CD8-positive, alpha-beta memory T cell (primary cell): ENCODE measurements at regions not wholly inside any gene's neighbourhood (a gene's known extent, or its start where the extent isn't known, plus 50 kb on each side); places are given as distances from the start of the nearest gene placed in this dataset.

Source experiments
- CTCF ChIA-PET: fragments of 350-600 bp; sonication (Branson Sonifier 250); formaldehyde crosslinking; loops from one replicate; lab custom pipeline; 2021; ENCODE audit warnings: antibody characterized with exemption; lab: Charles Lee
- POLR2A ChIA-PET: fragments of 350-600 bp; sonication (Branson Sonifier 250); formaldehyde crosslinking; loops from one replicate; lab custom pipeline; 2021; ENCODE audit warnings: antibody characterized with exemption; lab: Charles Lee
- DNase-seq, 5 donors: peaks; one replicate each; pipeline versions ENCODE4 v3.0.0 to v3.0.0-alpha.2; 2020 to 2022; ENCODE audit warnings: mixed read lengths in 1 of 5
- H3K27ac ChIP-seq: one replicate; pipeline ENCODE4 v1.7.0; 2013; ENCODE audit warnings: low read depth, mild to moderate bottlenecking, low read length, moderate library complexity
- H3K27me3 ChIP-seq: 2 replicates; pipeline ENCODE4 v1.7.0; 2013; ENCODE audit warnings: low read length, mild to moderate bottlenecking; ENCODE audit not compliant: insufficient read depth, poor library complexity, severe bottlenecking
- H3K36me3 ChIP-seq: 2 replicates; pipeline ENCODE4 v1.7.0; 2013; ENCODE audit warnings: mild to moderate bottlenecking, low read length, moderate library complexity; ENCODE audit not compliant: insufficient read depth
- H3K4me1 ChIP-seq: 2 replicates; pipeline ENCODE4 v1.7.0; 2013; ENCODE audit warnings: mild to moderate bottlenecking, low read length, moderate library complexity; ENCODE audit not compliant: insufficient read depth
- H3K4me3 ChIP-seq: 2 replicates; pipeline ENCODE4 v1.7.0; 2013; ENCODE audit warnings: mild to moderate bottlenecking, low read length
- H3K9me3 ChIP-seq: 2 replicates; pipeline ENCODE4 v1.7.0; 2013; ENCODE audit warnings: mild to moderate bottlenecking, low read length
- H3K27ac Mint-ChIP-seq, 8 donors: one replicate each; pipeline ENCODE4 v1.8.0; 2020 to 2021; ENCODE audit warnings: mixed read lengths in 8 of 8, mild to moderate bottlenecking in 6 of 8, inconsistent platforms in 3 of 8, moderate library complexity in 3 of 8
- H3K27me3 Mint-ChIP-seq, 2 donors: one replicate each; pipeline ENCODE4 v1.8.0; 2020 to 2021; ENCODE audit warnings: mixed read lengths in 2 of 2, mild to moderate bottlenecking in 1 of 2, moderate library complexity in 1 of 2
- H3K36me3 Mint-ChIP-seq, 3 donors: one replicate each; pipeline ENCODE4 v1.8.0; 2020 to 2021; ENCODE audit warnings: mixed read lengths in 3 of 3, inconsistent platforms in 1 of 3, mild to moderate bottlenecking in 1 of 3
- H3K4me1 Mint-ChIP-seq, 3 donors: one replicate each; pipeline ENCODE4 v1.8.0; 2020 to 2021; ENCODE audit warnings: mixed read lengths in 3 of 3, inconsistent platforms in 1 of 3, mild to moderate bottlenecking in 1 of 3
- H3K4me3 Mint-ChIP-seq, 7 donors: one replicate each; pipeline ENCODE4 v1.8.0; 2020 to 2021; ENCODE audit warnings: mixed read lengths in 7 of 7, mild to moderate bottlenecking in 6 of 7, moderate library complexity in 4 of 7, inconsistent platforms in 2 of 7
- H3K9me3 Mint-ChIP-seq, 5 donors: one replicate each; pipeline ENCODE4 v1.8.0; 2020 to 2022; ENCODE audit warnings: mixed read lengths in 5 of 5, mild to moderate bottlenecking in 3 of 5, moderate library complexity in 2 of 5, inconsistent platforms in 1 of 5

DNA sequence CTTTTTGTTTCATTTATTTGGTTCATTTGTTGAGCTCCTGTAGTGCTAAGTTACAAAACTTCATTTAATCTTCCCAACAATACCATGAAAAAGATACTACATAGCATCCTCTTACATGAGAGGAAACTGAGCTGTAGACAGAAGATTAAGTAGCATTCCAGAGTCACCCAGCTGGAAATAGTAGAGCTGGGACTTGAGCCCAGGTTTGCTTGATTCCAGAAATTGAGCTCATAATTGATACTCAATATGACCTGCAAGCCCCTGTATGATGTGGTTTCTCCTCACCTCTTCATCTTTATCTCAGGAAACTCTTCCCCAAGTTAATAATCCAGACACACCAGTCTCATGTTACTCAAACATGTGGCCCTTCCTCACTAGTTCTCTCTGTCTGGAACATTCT is 87.0 kb upstream of the DAAM1 start:
- no peaks in the 10 kb centered on the region for H3K36me3 ChIP-seq
- no peaks in the 10 kb centered on the region for H3K36me3 Mint-ChIP-seq

GRCh38 chr14:59103396-59103795 is 85.1 kb upstream of the DAAM1 start:
- H3K9me3 ChIP-seq = no peaks in the 10 kb centered on the region
- POLR2A ChIA-PET = no interaction called here
- no peaks in the 10 kb centered on the region for H3K4me1 ChIP-seq
- Mint-ChIP-seq H3K36me3 (no peaks in the 10 kb centered on the region), H3K4me1 (no peaks in the 10 kb centered on the region), H3K9me3 (peaks cover 0 to 3% (median 0%) of the 10 kb centered on the region in 5 donors), H3K27me3 (peaks cover 17 to 38% of the 10 kb centered on the region in 2 donors), H3K4me3 (no peak overlapping the region), H3K27ac (no peak overlapping the region)
- no peak for DNase-seq
- H3K36me3 ChIP-seq = no peaks in the 10 kb centered on the region
- no peaks in the 10 kb centered on the region for H3K27me3 ChIP-seq
- H3K4me3 ChIP-seq = no peak overlapping the region
- no peak overlapping the region for H3K27ac ChIP-seq
- CTCF ChIA-PET = no interaction called here

More for the DNA sequence above, 87.0 kb upstream of the DAAM1 start:
- no peaks in the 10 kb centered on the region for H3K27me3 ChIP-seq
- H3K4me1 ChIP-seq = no peaks in the 10 kb centered on the region
- POLR2A ChIA-PET = no interaction called here
- H3K27ac ChIP-seq = no peak overlapping the region
- no peak overlapping the region for H3K4me3 ChIP-seq
- Mint-ChIP-seq H3K4me3 (no peak overlapping the region), H3K27ac (no peak overlapping the region), H3K4me1 (no peaks in the 10 kb centered on the region), H3K27me3 (peaks cover 9 to 25% of the 10 kb centered on the region in 2 donors), H3K9me3 (no peaks in the 10 kb centered on the region)
- H3K9me3 ChIP-seq = no peaks in the 10 kb centered on the region
- CTCF ChIA-PET = no interaction called here
- DNase-seq = no peak

GRCh38 chr14:59107819-59108218 is 80.6 kb upstream of the DAAM1 start:
- H3K27me3 Mint-ChIP-seq = peaks cover 16 to 42% of the 10 kb centered on the region in 2 donors
- no peaks in the 10 kb centered on the region for H3K4me1 ChIP-seq
- H3K27me3 ChIP-seq = no peaks in the 10 kb centered on the region
- no peaks in the 10 kb centered on the region for H3K36me3 ChIP-seq
- no peak overlapping the region for H3K27ac ChIP-seq
- H3K4me3 Mint-ChIP-seq = no peak overlapping the region
- no peaks in the 10 kb centered on the region for H3K36me3 Mint-ChIP-seq
- H3K4me3 ChIP-seq = no peak overlapping the region
- CTCF ChIA-PET = interaction anchor here (1.6 kb wide), 1 partner anchor 14 kb away, joined by 3 read pairs; no protein-coding TSS in a partner anchor
- no peaks in the 10 kb centered on the region for H3K4me1 Mint-ChIP-seq
- POLR2A ChIA-PET = no interaction called here
- H3K27ac Mint-ChIP-seq = no peak overlapping the region
- H3K9me3 ChIP-seq = no peaks in the 10 kb centered on the region
- peaks cover 0 to 3% (median 0%) of the 10 kb centered on the region in 5 donors for H3K9me3 Mint-ChIP-seq
- DNase-seq = no peak

- no peak overlapping the region for H3K27ac ChIP-seq
- no peaks in the 10 kb centered on the region for H3K36me3 ChIP-seq
- H3K27me3 ChIP-seq = no peaks in the 10 kb centered on the region
- no peaks in the 10 kb centered on the region for H3K9me3 Mint-ChIP-seq
- H3K4me3 ChIP-seq = no peak overlapping the region
- H3K36me3 Mint-ChIP-seq = no peaks in the 10 kb centered on the region
- no peaks in the 10 kb centered on the region for H3K4me1 Mint-ChIP-seq
- no peak overlapping the region for H3K4me3 Mint-ChIP-seq
- POLR2A ChIA-PET = no interaction called here
- peaks cover 1 to 26% of the 10 kb centered on the region in 2 donors for H3K27me3 Mint-ChIP-seq
- CTCF ChIA-PET = no interaction called here
- DNase-seq = no peak
- no peak overlapping the region for H3K27ac Mint-ChIP-seq
- no peaks in the 10 kb centered on the region for H3K4me1 ChIP-seq
- H3K9me3 ChIP-seq = no peaks in the 10 kb centered on the region
Measured at GRCh38 chr14:59116984-59117415, 71.5 kb upstream of the DAAM1 start.

DNA sequence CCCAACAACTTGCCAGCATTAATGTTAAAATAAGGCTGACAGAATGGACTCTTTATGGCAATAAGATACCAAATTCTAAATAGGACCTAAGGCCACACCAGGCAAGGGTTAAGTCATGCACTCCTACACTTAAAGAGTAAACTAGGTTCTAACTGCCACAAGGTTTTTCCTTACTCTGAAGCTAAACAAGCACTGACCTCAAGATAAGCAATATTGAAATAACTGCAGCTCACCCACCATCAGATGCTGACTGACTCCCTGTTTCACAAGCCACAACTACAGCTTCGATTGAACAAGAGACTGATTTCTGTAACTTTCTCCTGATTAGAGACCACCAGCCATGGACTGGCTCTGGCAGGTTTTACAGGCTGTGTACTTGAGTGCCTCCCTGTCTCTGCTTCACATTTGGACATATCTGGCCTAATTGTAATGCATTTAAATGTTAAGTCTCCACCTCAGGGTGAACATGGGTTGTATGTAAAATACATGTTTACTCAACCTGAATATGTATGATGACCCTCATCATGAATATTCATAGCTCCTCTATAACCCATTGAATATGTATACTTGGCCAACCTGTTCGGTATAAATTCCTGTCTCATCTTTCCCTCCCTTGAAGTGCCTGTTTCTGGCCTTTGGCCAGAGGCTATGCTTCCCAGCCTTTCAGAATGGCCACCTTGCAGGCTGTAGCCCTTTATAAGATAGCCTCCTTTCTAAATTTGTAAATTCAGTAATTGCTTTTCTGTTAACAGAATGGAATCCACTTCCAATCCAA is 70.5 kb upstream of the DAAM1 start:
- H3K4me1 ChIP-seq = no peaks in the 10 kb centered on the region
- POLR2A ChIA-PET = no interaction called here
- Mint-ChIP-seq H3K4me3 (no peak overlapping the region), H3K4me1 (no peaks in the 10 kb centered on the region), H3K27ac (no peak overlapping the region), H3K9me3 (no peaks in the 10 kb centered on the region), H3K27me3 (peaks cover 1 to 25% of the 10 kb centered on the region in 2 donors), H3K36me3 (no peaks in the 10 kb centered on the region)
- H3K9me3 ChIP-seq = no peaks in the 10 kb centered on the region
- no peak for DNase-seq
- no peak overlapping the region for H3K4me3 ChIP-seq
- H3K27me3 ChIP-seq = no peaks in the 10 kb centered on the region
- no peak overlapping the region for H3K27ac ChIP-seq
- CTCF ChIA-PET = interaction anchor here (1.9 kb wide), 1 partner anchor 9 kb away, joined by 5 read pairs; no protein-coding TSS in a partner anchor
- no peaks in the 10 kb centered on the region for H3K36me3 ChIP-seq

GRCh38 chr14:59120921-59121320 is 67.5 kb upstream of the DAAM1 start:
- no peaks in the 10 kb centered on the region for H3K27me3 ChIP-seq
- H3K4me1 Mint-ChIP-seq = no peaks in the 10 kb centered on the region
- H3K27ac ChIP-seq = no peak overlapping the region
- H3K9me3 Mint-ChIP-seq = no peaks in the 10 kb centered on the region
- no peaks in the 10 kb centered on the region for H3K36me3 ChIP-seq
- no peak overlapping the region for H3K4me3 Mint-ChIP-seq
- peaks cover 5 to 42% of the 10 kb centered on the region in 2 donors for H3K27me3 Mint-ChIP-seq
- no peak for DNase-seq
- H3K4me3 ChIP-seq = no peak overlapping the region
- H3K9me3 ChIP-seq = no peaks in the 10 kb centered on the region
- no peaks in the 10 kb centered on the region for H3K4me1 ChIP-seq
- ChIA-PET CTCF (interaction anchor here (1.4 to 7.2 kb wide), 2 partner anchors 323 to 456 kb away, joined by 5 to 38 read pairs; partner anchors contain the start of gene CCDC175), POLR2A (no interaction called here)
- no peaks in the 10 kb centered on the region for H3K36me3 Mint-ChIP-seq
- no peak overlapping the region for H3K27ac Mint-ChIP-seq

DNA sequence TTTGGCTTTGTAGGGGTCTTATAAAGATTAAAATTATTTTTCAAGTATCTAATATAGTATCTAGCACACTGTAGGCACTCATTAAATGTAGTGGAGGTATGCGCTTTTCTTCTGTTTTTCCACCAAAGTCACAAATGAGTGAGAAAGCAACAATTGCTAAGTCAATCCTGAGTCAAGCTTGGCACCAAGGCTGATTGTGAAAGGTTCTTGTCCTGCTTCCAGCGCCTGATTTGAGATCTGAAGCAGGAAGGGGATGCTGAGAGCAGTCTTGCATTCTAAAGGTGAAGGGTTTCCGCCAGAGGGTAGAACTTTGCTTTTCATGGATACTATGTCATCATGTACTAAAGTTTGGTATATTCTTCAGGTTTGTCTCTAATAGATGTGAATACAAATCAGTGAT is 64.9 kb upstream of the DAAM1 start:
- CTCF ChIA-PET = interaction anchor here (7.2 kb wide), 1 partner anchor 321 kb away, joined by 38 read pairs; no protein-coding TSS in a partner anchor
- no peaks in the 10 kb centered on the region for H3K4me1 Mint-ChIP-seq

DNA sequence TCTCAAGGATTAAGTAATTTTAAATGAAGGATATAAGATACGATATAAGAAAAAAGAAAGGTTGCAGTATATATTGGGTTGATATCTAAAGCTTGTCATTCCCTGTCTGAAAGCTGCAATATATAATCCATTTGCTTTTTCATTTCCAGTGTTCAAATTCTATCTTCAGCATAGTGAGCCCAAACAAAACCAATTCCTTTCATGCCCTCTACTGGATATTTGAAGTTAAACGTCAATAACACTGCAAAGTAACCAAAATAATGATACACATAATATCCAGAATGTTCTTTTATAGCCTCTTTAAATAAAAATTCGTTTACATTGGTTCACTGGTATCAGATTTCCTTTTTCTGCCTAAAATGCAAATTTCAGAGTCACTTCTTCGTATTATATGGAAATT is 64.5 kb upstream of the DAAM1 start:
- Histone ChIP-seq H3K27ac (no peak overlapping the region), H3K36me3 (no peaks in the 10 kb centered on the region), H3K4me3 (no peak overlapping the region), H3K27me3 (no peaks in the 10 kb centered on the region), H3K4me1 (no peaks in the 10 kb centered on the region), H3K9me3 (no peaks in the 10 kb centered on the region)
- Mint-ChIP-seq H3K27ac (no peak overlapping the region), H3K27me3 (peaks cover 10 to 60% of the 10 kb centered on the region in 2 donors), H3K4me3 (no peak overlapping the region), H3K9me3 (no peaks in the 10 kb centered on the region), H3K4me1 (no peaks in the 10 kb centered on the region), H3K36me3 (no peaks in the 10 kb centered on the region)
- no peak for DNase-seq
- ChIA-PET POLR2A (no interaction called here), CTCF (interaction anchor here (3.4 to 7.2 kb wide), 2 partner anchors 320 to 452 kb away, joined by 15 to 38 read pairs; partner anchors contain the start of gene CCDC175)

More for the DNA sequence above, 64.9 kb upstream of the DAAM1 start:
- Histone ChIP-seq H3K4me3 (no peak overlapping the region), H3K36me3 (no peaks in the 10 kb centered on the region), H3K9me3 (no peaks in the 10 kb centered on the region), H3K4me1 (no peaks in the 10 kb centered on the region), H3K27me3 (no peaks in the 10 kb centered on the region), H3K27ac (no peak overlapping the region)
- H3K9me3 Mint-ChIP-seq = no peaks in the 10 kb centered on the region
- H3K4me3 Mint-ChIP-seq = no peak overlapping the region
- POLR2A ChIA-PET = no interaction called here
- H3K36me3 Mint-ChIP-seq = no peaks in the 10 kb centered on the region
- H3K27me3 Mint-ChIP-seq = peaks cover 10 to 56% of the 10 kb centered on the region in 2 donors
- DNase-seq = no peak
- no peak overlapping the region for H3K27ac Mint-ChIP-seq
